HG03097 (cell line): ENCODE measurements at regions not wholly inside any gene's neighbourhood (a gene's known extent, or its start where the extent isn't known, plus 50 kb on each side); places are given as distances from the start of the nearest gene placed in this dataset.

Experiments
- ATAC-seq: cut with Tn5 transposase; IDR thresholded peaks from one replicate; pipeline ENCODE4 v1.9.1; 2021; ENCODE audit not compliant: unreplicated experiment, low FRiP score

- no peak for ATAC-seq
These were observed 977.0 kb downstream of the TFAP2A start for GRCh38 chr6:9437836-9438235.

DNA sequence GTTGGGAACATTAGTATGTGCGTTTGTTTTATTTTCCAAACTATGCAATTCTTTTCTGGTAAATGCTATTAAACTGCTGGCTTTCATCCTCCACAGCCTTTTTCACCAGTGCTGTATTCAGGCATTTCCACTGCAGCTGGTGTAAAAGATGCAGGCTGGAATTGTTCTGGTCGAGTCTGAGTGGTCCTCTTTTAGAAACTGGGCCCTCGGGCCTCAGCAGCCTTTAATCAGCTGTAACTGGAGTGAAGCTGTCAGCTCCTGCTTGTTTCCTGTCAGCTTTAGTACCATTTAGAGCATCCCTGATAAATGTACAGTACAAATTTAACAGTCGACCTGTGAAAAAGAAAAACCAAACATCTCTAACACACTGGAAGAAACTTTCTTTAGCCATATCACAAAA lies 979.6 kb downstream of the TFAP2A start:
- no peak for ATAC-seq

DNA sequence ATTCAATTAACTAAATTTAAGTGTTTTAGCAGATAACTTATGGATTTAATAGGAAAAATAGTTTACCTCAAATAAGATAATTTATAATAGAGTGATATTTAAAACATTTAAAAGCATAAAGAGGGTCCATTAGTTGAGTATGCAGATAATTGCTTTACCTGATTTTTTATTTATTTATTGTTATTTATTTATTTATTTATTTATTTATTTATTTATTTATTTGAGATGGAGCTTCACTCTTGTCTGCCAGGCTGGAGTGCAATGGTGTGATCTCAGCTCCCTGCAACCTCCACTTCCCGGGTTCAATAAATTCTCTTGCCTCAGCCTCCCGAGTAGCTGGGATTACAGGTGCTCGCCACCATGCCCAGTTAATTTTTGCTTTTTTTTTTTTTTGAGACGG lies 982.9 kb downstream of the TFAP2A start:
- no peak for ATAC-seq

DNA sequence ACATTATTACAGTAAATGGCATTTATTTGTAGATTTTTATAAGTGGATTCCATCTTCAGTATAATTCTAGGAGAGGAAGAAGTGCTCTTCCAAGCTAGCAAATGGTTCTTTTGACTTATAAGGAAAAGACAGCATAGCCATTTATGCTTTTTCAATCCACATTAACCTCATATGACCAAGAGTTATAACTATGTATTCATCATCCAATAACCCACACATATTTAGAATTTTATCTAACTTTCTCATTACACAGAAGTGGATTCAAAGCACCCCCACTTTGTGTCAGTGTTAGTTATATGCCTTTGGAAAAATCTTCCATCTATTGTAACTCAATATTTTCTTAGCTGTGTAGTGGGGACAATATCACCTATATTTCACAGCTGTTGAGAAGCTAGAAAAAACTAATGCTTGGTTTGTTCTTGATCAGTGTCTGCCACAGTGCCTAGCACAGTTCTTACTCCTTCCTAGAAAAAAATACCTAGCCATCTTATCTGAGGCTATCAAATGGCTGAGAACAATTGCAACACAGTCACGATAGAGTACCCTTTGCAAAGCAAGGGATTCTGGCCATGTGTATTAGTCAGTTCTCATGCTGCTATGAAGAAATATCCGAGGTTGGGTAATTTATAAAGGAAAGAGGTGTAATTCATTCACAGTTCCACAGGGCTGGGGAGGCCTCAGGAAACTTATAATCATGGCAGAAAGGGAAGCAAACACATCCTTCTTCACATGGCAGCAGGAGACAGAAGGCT lies 986.3 kb downstream of the TFAP2A start:
- ATAC-seq: no peak

- no peak for ATAC-seq
These were observed 986.8 kb upstream of the SLC35B3 start for GRCh38 chr6:9422138-9422537.

DNA sequence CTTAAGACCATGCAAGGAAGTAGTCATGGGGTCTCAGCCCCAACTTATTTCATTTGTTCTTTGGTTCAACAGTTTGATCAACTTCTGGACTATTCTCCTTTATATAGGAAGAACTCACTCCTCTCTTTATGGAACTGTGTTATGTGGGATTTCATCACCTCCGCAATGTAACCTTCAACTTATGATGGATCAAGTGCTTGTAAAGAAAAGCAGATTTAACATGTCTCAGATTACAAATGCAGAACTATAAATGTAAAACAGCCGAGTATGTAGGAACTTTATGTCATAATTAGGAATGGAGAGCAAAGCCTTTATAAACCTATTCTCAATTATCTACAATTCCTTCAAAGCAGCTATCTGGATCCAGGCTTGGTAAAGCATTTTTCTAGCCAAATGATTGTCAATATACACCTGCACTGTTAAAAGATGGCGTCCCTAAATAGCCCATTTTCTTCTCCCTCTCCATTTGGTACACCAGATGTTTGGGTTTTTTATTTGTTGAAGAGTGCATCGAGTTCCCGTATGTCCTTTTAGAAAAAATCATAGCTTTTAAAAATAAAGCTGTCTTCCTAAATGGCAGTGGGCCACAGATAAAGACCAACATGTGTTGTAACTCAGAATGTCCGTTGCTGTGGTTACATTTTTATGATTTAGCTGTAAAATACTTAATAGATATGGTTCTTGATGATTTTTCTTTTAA lies 985.1 kb upstream of the SLC35B3 start:
- ATAC-seq: no peak

DNA sequence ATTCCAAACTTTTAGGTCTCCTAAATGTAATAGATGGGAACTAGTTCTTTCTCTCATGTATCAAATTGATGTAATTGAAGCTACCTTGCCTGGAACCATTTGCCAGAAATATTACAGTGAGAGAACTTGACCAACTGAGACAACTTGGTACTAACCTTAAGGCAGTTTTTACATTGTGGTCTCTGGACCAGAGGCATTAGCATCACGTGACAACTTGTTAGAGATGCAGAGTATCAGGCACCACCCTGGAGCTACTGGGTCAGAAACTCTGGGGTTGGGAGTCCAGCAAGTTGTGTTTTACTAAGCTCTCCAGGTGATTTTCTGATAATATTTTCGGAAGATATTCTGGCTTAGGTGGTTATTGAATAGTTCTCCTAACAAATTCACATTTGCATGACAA lies 982.1 kb upstream of the SLC35B3 start:
- ATAC-seq: no peak

DNA sequence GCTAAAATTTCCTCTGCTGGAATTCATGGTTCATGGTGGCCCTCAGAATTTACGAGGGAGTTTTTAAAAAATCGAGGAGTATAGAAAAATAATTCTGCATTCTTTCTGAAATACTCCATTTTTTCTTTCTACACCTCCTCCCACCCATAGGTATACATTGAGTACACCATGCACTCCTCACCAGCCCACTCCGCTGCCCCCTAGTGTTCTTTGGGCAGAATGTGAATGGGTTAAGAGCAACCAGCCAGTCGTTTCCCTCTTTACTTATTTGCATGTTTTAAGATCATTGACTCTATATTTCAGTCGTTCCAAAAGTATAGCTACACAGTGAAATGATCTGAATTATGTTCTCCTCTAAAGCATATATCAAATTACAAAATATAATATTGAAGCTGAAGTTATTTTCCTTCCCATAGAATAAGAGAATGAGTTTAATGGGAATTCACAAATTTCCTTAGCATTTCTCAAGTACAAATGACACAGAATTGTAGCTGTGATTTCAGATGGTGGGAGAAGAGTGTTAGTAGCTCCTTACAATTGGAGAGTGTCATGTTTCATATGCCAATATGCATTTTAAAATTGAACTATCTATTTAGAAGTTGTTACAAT lies 977.7 kb upstream of the SLC35B3 start:
- ATAC-seq: no peak

DNA sequence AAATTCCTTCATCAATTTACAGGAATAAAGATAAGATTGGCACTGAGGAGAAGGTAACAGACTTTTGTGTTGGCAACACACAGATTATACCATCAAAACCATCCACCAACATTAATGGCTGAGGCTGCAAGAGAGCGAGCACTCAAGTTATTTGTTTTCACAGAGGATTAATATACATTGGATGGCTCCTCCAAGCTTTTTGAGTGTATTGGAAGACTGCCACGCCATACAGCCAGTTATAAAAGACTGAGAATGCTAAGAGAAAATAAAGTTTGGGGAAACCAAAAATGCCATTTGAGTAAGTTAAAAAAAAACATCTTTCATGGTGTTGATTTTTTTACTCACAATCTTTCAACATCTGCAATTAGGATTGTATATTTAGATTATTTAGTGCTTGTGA lies 973.8 kb upstream of the SLC35B3 start:
- ATAC-seq: no peak

- ATAC-seq: no peak
These were observed 973.2 kb upstream of the SLC35B3 start for GRCh38 chr6:9408402-9409117.

DNA sequence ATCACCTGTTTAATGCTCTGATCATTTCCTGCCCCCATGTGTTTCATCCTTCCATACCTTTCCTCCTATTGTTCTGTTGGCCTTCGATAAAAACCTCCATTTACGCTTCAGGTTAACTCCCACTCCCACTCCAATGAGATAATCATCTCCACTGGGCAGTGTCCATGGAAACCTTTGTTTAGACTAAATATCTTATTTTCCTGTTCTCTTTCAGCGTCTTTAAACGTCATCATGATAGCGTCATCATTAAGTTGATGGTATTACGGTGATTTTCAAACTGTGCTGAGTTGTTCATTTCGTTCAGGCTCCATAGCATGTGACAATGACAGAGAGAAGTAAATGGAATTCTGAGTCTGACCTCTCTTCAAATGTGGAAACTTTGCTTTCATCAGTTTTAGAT lies 970.5 kb upstream of the SLC35B3 start:
- no peak for ATAC-seq

DNA sequence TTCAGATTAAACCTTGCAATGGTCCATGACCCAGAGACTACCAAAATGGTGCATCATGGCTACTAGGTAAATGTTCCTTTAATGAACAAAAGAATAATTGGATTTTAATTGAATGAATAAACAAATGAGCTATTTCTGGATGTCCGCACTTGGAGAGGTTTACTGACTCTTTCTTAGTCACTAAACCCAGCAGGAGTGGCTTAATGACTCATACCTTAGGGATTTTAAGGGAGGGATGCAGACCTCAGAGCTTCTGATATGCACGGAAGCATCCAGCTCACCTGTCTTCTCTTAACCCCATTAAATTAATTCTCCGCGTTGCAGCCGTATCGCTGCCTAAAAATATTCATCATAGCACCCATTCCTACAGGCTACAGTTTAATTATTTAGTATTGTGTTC lies 970.0 kb upstream of the SLC35B3 start:
- ATAC-seq: no peak

GRCh38 chr6:9404351-9405146 lies 969.2 kb upstream of the SLC35B3 start:
- ATAC-seq: no peak

DNA sequence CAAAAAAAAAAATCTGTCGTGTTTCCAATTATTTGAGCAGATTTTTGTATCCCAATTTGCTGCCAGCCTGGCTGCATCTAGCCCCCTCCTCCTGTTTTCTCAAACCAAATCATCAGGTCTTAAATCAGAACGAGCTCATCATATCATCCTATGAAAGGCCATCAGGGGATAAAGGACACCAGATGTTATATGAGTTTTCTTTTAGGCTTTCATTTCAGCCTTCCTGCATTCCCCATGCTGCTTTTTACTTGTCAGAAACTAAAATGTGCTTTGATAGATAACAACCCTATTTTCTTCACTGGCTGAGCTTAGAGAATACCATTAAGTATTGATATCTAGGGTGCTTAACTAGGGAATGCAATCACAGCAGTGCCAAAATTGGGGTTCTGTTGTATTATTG lies 968.4 kb upstream of the SLC35B3 start:
- ATAC-seq: no peak

DNA sequence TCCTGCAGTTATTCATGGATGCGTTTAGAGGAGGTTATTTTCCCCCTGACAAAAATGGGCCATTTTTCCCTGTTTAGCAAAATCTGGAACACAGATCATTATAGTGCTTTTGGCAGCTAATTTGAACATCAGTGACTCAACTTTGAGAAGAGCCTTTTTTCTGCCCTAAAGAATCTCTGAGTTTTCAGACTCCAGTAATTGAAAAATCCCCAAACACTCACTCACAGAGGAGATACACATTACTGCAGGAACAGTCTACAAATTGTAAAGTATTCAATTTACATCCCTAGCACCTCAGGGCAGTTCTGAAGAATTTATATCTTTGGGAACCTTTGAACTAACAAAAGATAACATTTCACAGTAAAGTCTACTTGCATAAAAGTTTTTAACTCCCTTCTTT lies 966.6 kb upstream of the SLC35B3 start:
- no peak for ATAC-seq

DNA sequence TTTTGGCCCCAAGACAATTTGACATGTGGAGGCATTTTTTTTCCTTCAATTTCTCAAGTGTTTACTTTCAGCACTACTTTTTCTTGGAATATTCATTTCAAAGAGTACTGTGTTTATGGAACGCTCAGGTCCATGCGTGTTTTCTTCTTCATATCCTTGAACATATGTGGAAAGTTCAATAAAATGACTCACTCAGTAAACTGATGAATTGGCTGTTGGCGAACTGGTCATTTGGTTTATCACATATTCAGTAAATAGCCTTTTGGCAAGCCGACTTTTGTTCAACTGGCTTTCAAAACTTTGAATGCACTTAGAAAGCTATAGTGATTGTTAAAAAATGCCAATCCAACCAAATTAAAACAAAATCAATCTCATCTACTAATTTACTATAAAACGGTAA lies 964.6 kb upstream of the SLC35B3 start:
- no peak for ATAC-seq

DNA sequence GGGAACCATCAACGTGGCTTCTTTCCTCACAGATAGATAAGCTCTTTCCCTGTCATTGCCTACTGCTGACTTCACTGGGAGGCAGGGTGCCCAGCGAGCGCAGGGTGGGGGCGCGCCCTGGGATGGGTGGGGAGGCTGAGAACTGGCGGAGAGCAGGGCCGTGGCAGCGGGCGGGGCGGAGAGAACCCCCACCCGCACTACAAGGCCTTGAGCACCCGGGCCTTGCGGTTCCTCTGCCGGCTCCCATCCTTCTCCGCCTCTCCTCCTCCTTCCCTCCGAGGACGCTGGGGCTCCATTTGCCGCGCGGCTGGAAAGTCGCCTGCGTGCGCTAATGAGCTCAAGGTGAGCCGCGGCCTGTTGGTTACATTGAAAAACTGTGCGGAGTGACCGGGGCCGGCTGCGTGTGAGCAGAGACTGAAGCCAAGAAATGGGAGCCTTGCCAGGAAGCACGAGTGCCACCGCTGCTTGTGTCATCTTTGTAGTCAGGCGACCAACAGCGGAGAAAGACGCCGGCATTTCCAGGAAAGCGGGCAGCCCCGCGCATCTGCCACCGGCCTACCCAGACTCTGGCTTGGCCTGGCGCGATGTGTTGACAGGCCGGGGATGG lies 963.5 kb upstream of the SLC35B3 start:
- no peak for ATAC-seq

DNA sequence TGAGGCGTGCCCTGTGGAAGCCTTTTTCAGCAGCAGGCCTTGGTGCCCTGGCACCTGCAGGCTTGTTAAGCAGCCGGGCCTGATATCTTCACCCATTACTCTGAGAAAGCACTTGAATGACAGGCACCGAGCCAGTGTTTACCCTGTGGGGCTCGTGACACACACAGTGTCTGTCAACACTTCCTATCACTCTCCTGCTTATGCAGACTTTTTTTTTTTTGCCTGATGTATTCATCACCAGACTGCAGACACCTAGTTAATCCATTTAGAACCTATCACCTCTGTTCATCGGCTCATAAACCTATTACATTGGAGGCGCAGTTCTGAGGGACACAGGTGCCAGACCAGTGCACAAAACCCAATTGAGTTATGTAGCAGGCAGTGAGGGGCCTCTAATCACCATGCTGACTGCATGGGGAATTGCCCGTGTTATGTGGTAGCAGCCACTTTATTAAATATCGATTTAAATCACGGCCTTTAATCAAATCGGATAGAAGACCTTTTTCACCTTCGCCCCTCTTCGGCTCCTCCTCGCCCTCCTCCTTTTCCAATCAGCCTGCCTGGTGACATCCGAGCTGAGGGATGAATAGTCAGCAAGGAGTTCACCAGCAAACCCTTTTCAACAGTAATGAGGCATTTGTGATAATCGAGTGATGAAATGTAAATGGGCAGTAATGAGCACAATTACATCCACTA lies 962.9 kb upstream of the SLC35B3 start:
- ATAC-seq: no peak

DNA sequence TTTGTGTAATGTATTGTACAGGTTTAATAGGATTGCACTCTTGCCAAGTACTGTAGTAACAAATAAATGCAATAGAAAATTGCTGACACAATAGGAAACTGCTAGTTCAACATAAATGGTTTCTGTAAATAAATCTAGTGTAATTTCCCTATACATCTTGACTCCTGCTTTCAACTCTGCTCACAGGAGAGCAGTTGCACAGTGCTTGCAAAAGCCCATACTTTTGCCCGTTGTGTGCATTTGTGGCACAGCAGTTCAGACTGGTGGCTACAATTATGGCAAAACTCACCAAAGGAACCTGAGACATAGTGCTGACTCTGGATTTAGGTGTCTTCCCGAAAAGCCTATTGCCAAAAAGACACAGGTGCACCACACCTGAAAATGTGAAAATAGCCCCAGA lies 953.3 kb upstream of the SLC35B3 start:
- ATAC-seq: no peak

DNA sequence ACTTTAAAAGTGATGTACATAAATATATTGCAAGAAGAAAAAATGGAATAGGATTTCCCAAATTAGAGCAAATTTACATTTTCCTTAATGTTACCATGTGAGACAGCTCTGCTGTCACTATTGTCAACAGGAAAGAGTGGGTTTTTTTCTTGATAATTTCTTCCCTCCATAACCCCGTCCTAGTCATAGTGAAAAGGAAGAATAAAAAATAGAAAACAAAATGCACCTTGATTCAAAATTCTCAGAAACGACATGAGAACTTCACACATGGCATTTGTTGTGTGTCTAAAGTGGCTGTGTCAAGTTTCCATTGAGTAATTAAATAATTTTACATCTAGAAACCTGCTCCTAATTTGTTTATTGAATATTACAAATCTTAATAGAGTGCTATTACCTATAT lies 945.2 kb upstream of the SLC35B3 start:
- no peak for ATAC-seq
